Ovary (tissue), 7 donors: ENCODE measurements at regions not wholly inside any gene's neighbourhood (a gene's known extent, or its start where the extent isn't known, plus 50 kb on each side); places are given as distances from the start of the nearest gene placed in this dataset.

Source experiments
- DNase-seq, 5 donors: peaks; one replicate each; pipeline ENCODE4 v3.0.0-alpha.2; 2019 to 2020
- H3K27ac ChIP-seq, 2 donors: fragments of 200-600 bp; one replicate each; pipeline versions ENCODE4 v1.5.1 to v1.8.0; 2019 to 2022
- H3K27me3 ChIP-seq: fragments of 200-600 bp; one replicate; pipeline ENCODE4 v1.8.0; 2022
- H3K36me3 ChIP-seq: fragments of 200-600 bp; sonication (generic); one replicate; pipeline ENCODE4 v1.5.1; 2019
- H3K4me1 ChIP-seq: one replicate; pipeline ENCODE4 v1.8.1; 2013; ENCODE audit warnings: mild to moderate bottlenecking, moderate library complexity; ENCODE audit not compliant: insufficient read depth
- H3K4me3 ChIP-seq: fragments of 200-600 bp; sonication (generic); one replicate; pipeline ENCODE4 v1.5.1; 2017
- H3K9me3 ChIP-seq, 2 donors: fragments of 200-600 bp in 1 of 2; sonication (generic) in 1 of 2; one replicate each; pipeline versions ENCODE4 v1.5.1 to v1.8.1; 2013 to 2019; ENCODE audit warnings: mild to moderate bottlenecking in 1 of 2, moderate library complexity in 1 of 2
- EP300 ChIP-seq: sonication (generic); formaldehyde crosslinking; IDR thresholded peaks from one replicate; pipeline ENCODE4 v1.6.1; 2017; ENCODE audit warnings: antibody characterized with exemption
- POLR2A ChIP-seq: fragments of 450-650 bp; IDR thresholded peaks from one replicate; pipeline ENCODE4 v1.6.1; 2017; ENCODE audit warnings: antibody characterized with exemption, mild to moderate bottlenecking, moderate library complexity
- WGBS, 3 donors: extraction: QIAGEN DNeasy Blood & Tissue Kit in 1 of 3; methylation state at CpG; one replicate each; pipeline versions ENCODE4 v1.1.5 to v1.1.7; 2013 to 2017; 5-methylcytosine and 5-hydroxymethylcytosine counted together
- intact Hi-C, 4 donors: fragments of 100-400 bp; cut with DNase I; formaldehyde crosslinking; loops; one replicate each; pipeline versions ENCODE4 v1.11.0 to v1.15.1; 2022 to 2023
- TF ChIP-seq, protein P1 (sequence below), 3 donors: fragments of 450-650 bp in 2 of 3; fragments of 200-600 bp in 1 of 3; IDR thresholded peaks; one replicate each; pipeline versions ENCODE4 v1.5.1 to v1.8.0; 2016 to 2022; ENCODE audit warnings: antibody characterized with exemption in 3 of 3, mild to moderate bottlenecking in 1 of 3
- donor health status: DM: no; HTN: no; CAD: no; lungs with moderate emphysema.
- donor health status: DM: no; HTN: no; CAD: no.
- donor health status: Bipolar disorder and iron deficiency.
- donor health status: DM: no; HTN: no; CAD: no.
- donor health status: DM: yes; HTN: yes; CAD: no.

DNA sequence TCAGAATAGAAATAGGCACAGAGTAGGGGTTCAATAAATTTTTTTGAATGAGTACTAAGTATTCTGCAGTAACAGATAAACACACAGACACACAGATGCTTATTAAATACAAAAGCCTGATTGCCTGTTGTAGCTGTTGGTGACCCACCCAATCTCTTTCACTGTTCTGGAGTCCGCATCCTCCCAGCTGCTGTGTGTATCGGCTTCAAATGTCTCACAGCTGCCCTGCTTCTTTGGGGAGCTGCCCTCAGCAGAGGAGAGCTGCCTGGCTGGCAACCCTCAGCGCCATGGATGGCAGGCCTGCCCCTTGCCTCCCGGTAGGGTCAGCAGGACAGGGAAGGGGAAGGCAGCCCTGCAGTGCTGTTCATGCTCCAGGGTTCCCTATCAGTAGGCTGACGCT is 50.5 kb upstream of the PRNP start:
- Histone ChIP-seq H3K9me3 (no peaks in the 10 kb centered on the region), H3K4me1 (no peaks in the 10 kb centered on the region), H3K27me3 (no peaks in the 10 kb centered on the region), H3K27ac (no peak overlapping the region), H3K36me3 (no peaks in the 10 kb centered on the region), H3K4me3 (no peak overlapping the region)
- DNase-seq: no peak
- intact Hi-C loops: no loop called here
- TF ChIP-seq POLR2A: no peak
- no peak for TF ChIP-seq EP300
- TF ChIP-seq, protein P1, sequence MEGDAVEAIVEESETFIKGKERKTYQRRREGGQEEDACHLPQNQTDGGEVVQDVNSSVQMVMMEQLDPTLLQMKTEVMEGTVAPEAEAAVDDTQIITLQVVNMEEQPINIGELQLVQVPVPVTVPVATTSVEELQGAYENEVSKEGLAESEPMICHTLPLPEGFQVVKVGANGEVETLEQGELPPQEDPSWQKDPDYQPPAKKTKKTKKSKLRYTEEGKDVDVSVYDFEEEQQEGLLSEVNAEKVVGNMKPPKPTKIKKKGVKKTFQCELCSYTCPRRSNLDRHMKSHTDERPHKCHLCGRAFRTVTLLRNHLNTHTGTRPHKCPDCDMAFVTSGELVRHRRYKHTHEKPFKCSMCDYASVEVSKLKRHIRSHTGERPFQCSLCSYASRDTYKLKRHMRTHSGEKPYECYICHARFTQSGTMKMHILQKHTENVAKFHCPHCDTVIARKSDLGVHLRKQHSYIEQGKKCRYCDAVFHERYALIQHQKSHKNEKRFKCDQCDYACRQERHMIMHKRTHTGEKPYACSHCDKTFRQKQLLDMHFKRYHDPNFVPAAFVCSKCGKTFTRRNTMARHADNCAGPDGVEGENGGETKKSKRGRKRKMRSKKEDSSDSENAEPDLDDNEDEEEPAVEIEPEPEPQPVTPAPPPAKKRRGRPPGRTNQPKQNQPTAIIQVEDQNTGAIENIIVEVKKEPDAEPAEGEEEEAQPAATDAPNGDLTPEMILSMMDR (IDR thresholded peaks at IDR 0.05): no peak
- 71 to 73% (median 72%) methylated on average over 5 of the region's 5 CpGs for WGBS, 3 donors

DNA sequence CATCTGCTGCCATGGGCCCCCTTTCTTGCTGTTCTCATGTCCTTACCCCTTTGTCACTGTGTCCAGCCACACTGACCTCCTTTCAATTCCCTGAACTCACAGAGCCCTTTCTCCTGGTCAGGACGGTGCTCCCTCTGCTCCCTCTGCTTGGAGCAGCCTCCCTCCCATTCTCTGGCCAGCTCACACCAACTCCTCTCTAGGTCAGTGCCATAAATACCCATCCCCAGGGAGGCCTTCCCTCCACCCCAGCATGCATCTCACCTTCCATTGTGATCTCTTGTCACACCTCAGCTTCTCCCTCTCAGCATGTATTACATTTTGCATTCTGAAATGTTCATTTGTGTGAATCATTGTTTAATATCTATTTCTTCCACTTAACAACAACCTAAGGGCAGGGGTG is 50.9 kb upstream of the PRNP start:
- no peak for TF ChIP-seq POLR2A
- TF ChIP-seq, protein P1 (IDR thresholded peaks at IDR 0.05): no peak
- TF ChIP-seq EP300: no peak
- no peak for DNase-seq
- intact Hi-C loops: no loop called here

DNA sequence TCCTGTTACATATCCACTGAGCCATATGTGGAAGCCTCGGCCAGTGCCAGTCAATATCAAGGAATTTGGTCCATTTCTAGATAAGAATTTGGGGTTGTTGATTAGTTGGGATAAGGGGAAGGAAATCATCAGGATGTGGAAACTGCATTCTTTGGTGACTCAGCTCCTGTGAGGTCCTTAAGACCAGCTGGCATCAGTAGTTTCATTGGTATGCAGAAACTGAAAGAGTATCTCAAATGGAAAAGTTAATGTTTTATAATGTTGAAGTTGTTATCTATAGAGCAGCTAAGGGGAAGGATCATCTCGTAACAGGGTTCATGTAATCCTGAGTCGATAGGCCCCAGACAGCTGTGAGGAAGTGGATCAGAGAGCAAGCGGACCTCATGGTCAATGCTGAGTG is 52.5 kb upstream of the PRNP start:
- H3K4me3 ChIP-seq: no peak overlapping the region
- TF ChIP-seq, protein P1 (IDR thresholded peaks at IDR 0.05): no peak
- TF ChIP-seq POLR2A: no peak
- TF ChIP-seq EP300: no peak
- no peak for DNase-seq
- H3K36me3 ChIP-seq: no peaks in the 10 kb centered on the region
- H3K27ac ChIP-seq: no peak overlapping the region
- intact Hi-C loops: no loop called here
- 46 to 58% (median 53%) methylated on average over 4 of the region's 4 CpGs for WGBS, 3 donors
- no peaks in the 10 kb centered on the region for H3K9me3 ChIP-seq
- H3K4me1 ChIP-seq: no peaks in the 10 kb centered on the region
- H3K27me3 ChIP-seq: no peaks in the 10 kb centered on the region

More for the DNA sequence above, 50.9 kb upstream of the PRNP start:
- no peaks in the 10 kb centered on the region for H3K9me3 ChIP-seq
- no peaks in the 10 kb centered on the region for H3K27me3 ChIP-seq
- no peak overlapping the region for H3K4me3 ChIP-seq
- H3K36me3 ChIP-seq: no peaks in the 10 kb centered on the region
- H3K27ac ChIP-seq: no peak overlapping the region
- no peaks in the 10 kb centered on the region for H3K4me1 ChIP-seq
- 29 to 60% (median 34%) methylated on average over 1 of the region's 1 CpG for whole genome bisulfite sequencing, 3 donors

DNA sequence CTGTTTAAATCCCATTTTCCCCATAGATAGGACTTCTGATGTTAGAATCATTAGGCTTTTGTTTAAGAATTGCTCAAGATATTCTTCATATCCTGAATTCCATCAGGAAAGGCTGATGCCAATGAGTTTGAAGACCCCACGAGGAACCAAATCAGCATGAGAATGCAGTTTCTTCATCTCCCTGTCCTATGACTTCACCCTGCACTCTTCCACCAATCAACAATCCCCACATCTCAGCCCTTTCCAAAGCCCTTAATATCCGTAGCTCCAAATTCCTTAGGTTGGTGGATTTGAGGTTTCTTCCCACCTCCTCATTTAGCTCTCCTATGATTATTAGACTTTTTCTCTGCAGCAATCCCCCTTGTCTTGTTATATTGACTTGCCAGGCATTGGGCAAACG is 52.9 kb upstream of the PRNP start:
- 53 to 64% (median 58%) methylated on average over 3 of the region's 3 CpGs for WGBS, 3 donors
- no peak for TF ChIP-seq POLR2A
- TF ChIP-seq, protein P1 (IDR thresholded peaks at IDR 0.05): no peak
- TF ChIP-seq EP300: no peak
- H3K27ac ChIP-seq: no peak overlapping the region

DNA sequence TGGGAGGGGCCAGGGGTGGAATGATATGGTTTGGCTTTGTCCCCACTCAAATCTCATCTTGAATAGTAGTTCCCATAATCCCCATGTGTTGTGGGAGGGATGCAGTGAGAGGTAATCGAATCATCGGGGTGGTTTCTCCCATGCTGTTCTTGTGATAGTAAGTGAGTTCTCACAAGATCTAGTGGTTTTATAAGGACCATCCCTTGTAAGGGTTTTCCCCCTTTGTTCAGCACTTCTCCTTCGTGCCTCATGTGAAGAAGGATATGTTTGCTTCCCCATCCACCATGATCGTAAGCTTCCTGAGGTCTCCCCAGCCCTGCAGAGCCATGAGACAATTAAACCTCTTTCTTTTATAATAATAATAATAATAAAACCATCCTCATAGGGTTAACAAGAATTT is 53.4 kb upstream of the PRNP start:
- Histone ChIP-seq H3K27ac (no peak overlapping the region), H3K27me3 (no peaks in the 10 kb centered on the region), H3K4me1 (no peaks in the 10 kb centered on the region), H3K36me3 (no peaks in the 10 kb centered on the region), H3K9me3 (no peaks in the 10 kb centered on the region), H3K4me3 (no peak overlapping the region)
- 81 to 90% (median 88%) methylated on average over 4 of the region's 4 CpGs for WGBS, 3 donors
- intact Hi-C loops: no loop called here
- no peak for DNase-seq
- TF ChIP-seq, protein P1 (IDR thresholded peaks at IDR 0.05): no peak
- TF ChIP-seq EP300 (no peak), POLR2A (no peak)

More for the DNA sequence above, 52.9 kb upstream of the PRNP start:
- intact Hi-C loops: no loop called here
- Histone ChIP-seq H3K36me3 (no peaks in the 10 kb centered on the region), H3K4me1 (no peaks in the 10 kb centered on the region), H3K9me3 (no peaks in the 10 kb centered on the region), H3K27me3 (no peaks in the 10 kb centered on the region), H3K4me3 (no peak overlapping the region)
- no peak for DNase-seq
